H7 (cell line): ENCODE measurements at regions not wholly inside any gene's neighbourhood (a gene's known extent, or its start where the extent isn't known, plus 50 kb on each side); places are given as distances from the start of the nearest gene placed in this dataset.

Source experiments
- DNase-seq: peaks from one replicate; pipeline ENCODE4 v3.0.0; 2012
- H3K27me3 ChIP-seq: 2 replicates; pipeline ENCODE4 v1.6.0; 2011; ENCODE audit warnings: mild to moderate bottlenecking, low read length; ENCODE audit not compliant: control insufficient read depth, insufficient read depth
- H3K36me3 ChIP-seq: replicated peaks from 2 replicates; pipeline ENCODE4 v1.5.1; 2011; ENCODE audit warnings: low read length; ENCODE audit not compliant: control insufficient read depth, insufficient read depth
- H3K4me3 ChIP-seq: 2 replicates; pipeline ENCODE4 v1.5.1; 2011; ENCODE audit warnings: low read depth, mild to moderate bottlenecking, control low read depth, low read length, moderate library complexity; ENCODE audit not compliant: insufficient read depth

- DNase-seq, result no peak
- no peaks in the 10 kb centered on the region for H3K36me3 ChIP-seq
- H3K27me3 ChIP-seq, result no peaks in the 10 kb centered on the region
- H3K4me3 ChIP-seq, result no peak overlapping the region
These were observed 102.1 kb upstream of the MGMT start for GRCh38 chr10:129364949-129365348.

GRCh38 chr10:129365767-129366402 is 101.2 kb upstream of the MGMT start:
- Histone ChIP-seq H3K4me3 (no peak overlapping the region), H3K27me3 (no peaks in the 10 kb centered on the region), H3K36me3 (no peaks in the 10 kb centered on the region)
- DNase-seq, result peak; percentile 75

GRCh38 chr10:129366450-129366849 is 100.6 kb upstream of the MGMT start:
- DNase-seq, result no peak
- Histone ChIP-seq H3K4me3 (no peak overlapping the region), H3K36me3 (no peaks in the 10 kb centered on the region), H3K27me3 (no peaks in the 10 kb centered on the region)

GRCh38 chr10:129369566-129369965 is 97.5 kb upstream of the MGMT start:
- Histone ChIP-seq H3K36me3 (no peaks in the 10 kb centered on the region), H3K4me3 (no peak overlapping the region), H3K27me3 (no peaks in the 10 kb centered on the region)
- no peak for DNase-seq

- no peak overlapping the region for H3K4me3 ChIP-seq
- H3K27me3 ChIP-seq, result no peaks in the 10 kb centered on the region
- no peak for DNase-seq
- H3K36me3 ChIP-seq, result no peaks in the 10 kb centered on the region
These were observed 95.5 kb upstream of the MGMT start for GRCh38 chr10:129371541-129371940.

GRCh38 chr10:129372172-129372571 is 94.9 kb upstream of the MGMT start:
- no peak for DNase-seq
- Histone ChIP-seq H3K27me3 (no peaks in the 10 kb centered on the region), H3K4me3 (no peak overlapping the region), H3K36me3 (no peaks in the 10 kb centered on the region)

- DNase-seq, result no peak
- Histone ChIP-seq H3K36me3 (no peaks in the 10 kb centered on the region), H3K4me3 (no peak overlapping the region), H3K27me3 (no peaks in the 10 kb centered on the region)
These were observed 93.8 kb upstream of the MGMT start for GRCh38 chr10:129373231-129373630.

- DNase-seq, result no peak
- H3K4me3 ChIP-seq, result no peak overlapping the region
These were observed 93.3 kb upstream of the MGMT start for GRCh38 chr10:129373718-129374117.

GRCh38 chr10:129375171-129375570 is 91.9 kb upstream of the MGMT start:
- no peaks in the 10 kb centered on the region for H3K36me3 ChIP-seq
- DNase-seq, result no peak
- H3K4me3 ChIP-seq, result no peak overlapping the region
- no peaks in the 10 kb centered on the region for H3K27me3 ChIP-seq

More at GRCh38 chr10:129373718-129374117, 93.3 kb upstream of the MGMT start:
- H3K36me3 ChIP-seq, result no peaks in the 10 kb centered on the region
- no peaks in the 10 kb centered on the region for H3K27me3 ChIP-seq

- Histone ChIP-seq H3K36me3 (no peaks in the 10 kb centered on the region), H3K27me3 (no peaks in the 10 kb centered on the region), H3K4me3 (no peak overlapping the region)
- no peak for DNase-seq
These were observed 91.1 kb upstream of the MGMT start for GRCh38 chr10:129375912-129376311.

- DNase-seq, result no peak
- Histone ChIP-seq H3K27me3 (no peaks in the 10 kb centered on the region), H3K36me3 (no peaks in the 10 kb centered on the region), H3K4me3 (no peak overlapping the region)
These were observed 86.8 kb upstream of the MGMT start for GRCh38 chr10:129380279-129380678.

GRCh38 chr10:129381741-129382140 is 85.3 kb upstream of the MGMT start:
- DNase-seq, result no peak
- Histone ChIP-seq H3K4me3 (no peak overlapping the region), H3K27me3 (no peaks in the 10 kb centered on the region), H3K36me3 (no peaks in the 10 kb centered on the region)

GRCh38 chr10:129382401-129382800 is 84.6 kb upstream of the MGMT start:
- Histone ChIP-seq H3K36me3 (no peaks in the 10 kb centered on the region), H3K4me3 (no peak overlapping the region), H3K27me3 (no peaks in the 10 kb centered on the region)
- no peak for DNase-seq

GRCh38 chr10:129383651-129384050 is 83.4 kb upstream of the MGMT start:
- Histone ChIP-seq H3K27me3 (no peaks in the 10 kb centered on the region), H3K36me3 (no peaks in the 10 kb centered on the region), H3K4me3 (no peak overlapping the region)
- DNase-seq, result no peak

- Histone ChIP-seq H3K36me3 (no peaks in the 10 kb centered on the region), H3K4me3 (no peak overlapping the region), H3K27me3 (no peaks in the 10 kb centered on the region)
- no peak for DNase-seq
These were observed 81.4 kb upstream of the MGMT start for GRCh38 chr10:129385600-129385999.
